ENCODE measurements at regions not wholly inside any gene's neighbourhood (a gene's known extent, or its start where the extent isn't known, plus 50 kb on each side); places are given as distances from the start of the nearest gene placed in this dataset.
"Not testable (repeated sequence)": the region's sequence is repeated elsewhere in the genome, so short reads cannot be mapped to it uniquely, and the experiment has no call there.

GRCh38 chr7:410395-410910, 109.2 kb downstream of the PDGFA start:
- DNase-seq, result no peak

GRCh38 chr7:411116-411515, 108.5 kb downstream of the PDGFA start:
- DNase-seq, result not testable (repeated sequence)

- no peak for DNase-seq
Measured at GRCh38 chr7:411677-412312, 107.9 kb downstream of the PDGFA start.

- DNase-seq, result no peak
Measured at GRCh38 chr7:412313-412710, 107.3 kb downstream of the PDGFA start.

GRCh38 chr7:414681-415560, 104.7 kb downstream of the PDGFA start:
- DNase-seq, result no peak

GRCh38 chr7:415646-416525, 103.8 kb downstream of the PDGFA start:
- DNase-seq, result no peak

- no peak for DNase-seq
Measured at GRCh38 chr7:416761-417624, 102.7 kb downstream of the PDGFA start.

- no peak for DNase-seq
Measured at GRCh38 chr7:417625-417889, 102.1 kb downstream of the PDGFA start.

GRCh38 chr7:417973-418601, 101.6 kb downstream of the PDGFA start:
- DNase-seq, result no peak

GRCh38 chr7:418636-419280, 100.9 kb downstream of the PDGFA start:
- DNase-seq, result no peak

GRCh38 chr7:420142-421093, 99.2 kb downstream of the PDGFA start:
- no peak for DNase-seq

- DNase-seq, result no peak
Measured at GRCh38 chr7:421136-421991, 98.3 kb downstream of the PDGFA start.

GRCh38 chr7:422191-422885, 97.3 kb downstream of the PDGFA start:
- DNase-seq, result no peak

GRCh38 chr7:422886-423225, 96.8 kb downstream of the PDGFA start:
- DNase-seq, result no peak

- no peak for DNase-seq
Measured at GRCh38 chr7:423312-424260, 96.1 kb downstream of the PDGFA start.

GRCh38 chr7:424301-424935, 95.2 kb downstream of the PDGFA start:
- DNase-seq, result no peak
